IMR-90 (cell line): ENCODE measurements at regions not wholly inside any gene's neighbourhood (a gene's known extent, or its start where the extent isn't known, plus 50 kb on each side); places are given as distances from the start of the nearest gene placed in this dataset.

ENCODE experiments used
- CEBPB ChIP-seq: IDR thresholded peaks from 2 replicates; pipeline ENCODE4 v1.6.1; 2012; ENCODE audit warnings: low read depth, low read length, improper control_type of control experiment
- FOS ChIP-seq: fragments of 150-350 bp; IDR thresholded peaks from 2 replicates; pipeline ENCODE4 v1.6.1; 2016; ENCODE audit warnings: low read depth, low read length
- POLR2A ChIP-seq: IDR thresholded peaks from 2 replicates; pipeline ENCODE4 v1.6.1; 2012; ENCODE audit warnings: mild to moderate bottlenecking, low read depth, low read length
- RAD21 ChIP-seq: IDR thresholded peaks from 2 replicates; pipeline ENCODE4 v1.6.1; 2012; ENCODE audit warnings: low read length, improper control_type of control experiment
- TF ChIP-seq, protein P1 (sequence below): conservative IDR thresholded peaks from 2 replicates; pipeline ENCODE4 v1.5.1; 2012; ENCODE audit warnings: mild to moderate bottlenecking, low read depth, low read length, improper control_type of control experiment

DNA sequence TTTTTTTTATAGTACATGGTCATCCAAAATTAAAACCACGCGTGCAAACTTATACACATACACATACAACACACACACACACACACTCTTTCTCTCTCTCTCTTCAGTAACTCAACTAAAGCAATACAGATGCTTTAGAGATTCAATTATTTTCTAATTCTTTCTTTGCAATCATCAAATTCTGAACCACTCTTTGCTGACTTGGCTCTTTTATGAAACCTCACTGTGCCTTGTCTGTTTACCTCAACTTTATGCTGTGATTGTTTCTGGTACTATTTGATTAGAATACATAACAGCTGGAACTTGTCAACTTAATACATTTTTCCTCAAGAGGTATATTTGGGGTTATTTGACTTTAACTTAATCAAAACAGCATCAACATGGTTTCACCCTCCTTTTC is 1309.7 kb downstream of the ROBO2 start:
- no peak for TF ChIP-seq POLR2A
- TF ChIP-seq FOS, result no peak
- TF ChIP-seq CEBPB, result no peak
- TF ChIP-seq RAD21, result no peak
- TF ChIP-seq, protein P1, sequence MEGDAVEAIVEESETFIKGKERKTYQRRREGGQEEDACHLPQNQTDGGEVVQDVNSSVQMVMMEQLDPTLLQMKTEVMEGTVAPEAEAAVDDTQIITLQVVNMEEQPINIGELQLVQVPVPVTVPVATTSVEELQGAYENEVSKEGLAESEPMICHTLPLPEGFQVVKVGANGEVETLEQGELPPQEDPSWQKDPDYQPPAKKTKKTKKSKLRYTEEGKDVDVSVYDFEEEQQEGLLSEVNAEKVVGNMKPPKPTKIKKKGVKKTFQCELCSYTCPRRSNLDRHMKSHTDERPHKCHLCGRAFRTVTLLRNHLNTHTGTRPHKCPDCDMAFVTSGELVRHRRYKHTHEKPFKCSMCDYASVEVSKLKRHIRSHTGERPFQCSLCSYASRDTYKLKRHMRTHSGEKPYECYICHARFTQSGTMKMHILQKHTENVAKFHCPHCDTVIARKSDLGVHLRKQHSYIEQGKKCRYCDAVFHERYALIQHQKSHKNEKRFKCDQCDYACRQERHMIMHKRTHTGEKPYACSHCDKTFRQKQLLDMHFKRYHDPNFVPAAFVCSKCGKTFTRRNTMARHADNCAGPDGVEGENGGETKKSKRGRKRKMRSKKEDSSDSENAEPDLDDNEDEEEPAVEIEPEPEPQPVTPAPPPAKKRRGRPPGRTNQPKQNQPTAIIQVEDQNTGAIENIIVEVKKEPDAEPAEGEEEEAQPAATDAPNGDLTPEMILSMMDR, result no peak
